GM21717 (cell line): ENCODE measurements at regions not wholly inside any gene's neighbourhood (a gene's known extent, or its start where the extent isn't known, plus 50 kb on each side); places are given as distances from the start of the nearest gene placed in this dataset.
"Not testable (repeated sequence)": the region's sequence is repeated elsewhere in the genome, so short reads cannot be mapped to it uniquely, and the experiment has no call there.

Experiments
- ATAC-seq: cut with Tn5 transposase; IDR thresholded peaks from one replicate; pipeline ENCODE4 v1.9.1; 2021; ENCODE audit warnings: mild to moderate bottlenecking, moderate library complexity; ENCODE audit not compliant: unreplicated experiment

- ATAC-seq = no peak
Measured at GRCh38 chr2:111250448-111251030, 129.8 kb downstream of the BCL2L11 start.

- ATAC-seq = no peak
Measured at GRCh38 chr2:111251711-111252110, 131.0 kb downstream of the BCL2L11 start.

GRCh38 chr2:111252436-111252835, 131.7 kb downstream of the BCL2L11 start:
- no peak for ATAC-seq

GRCh38 chr2:111254916-111255315, 134.2 kb downstream of the BCL2L11 start:
- ATAC-seq = not testable (repeated sequence)

GRCh38 chr2:111256628-111257027, 135.9 kb downstream of the BCL2L11 start:
- ATAC-seq = not testable (repeated sequence)

GRCh38 chr2:111257607-111258006, 136.9 kb downstream of the BCL2L11 start:
- ATAC-seq = not testable (repeated sequence)

GRCh38 chr2:111258318-111258717, 137.6 kb downstream of the BCL2L11 start:
- ATAC-seq = not testable (repeated sequence)

- not testable (repeated sequence) for ATAC-seq
Measured at GRCh38 chr2:111262627-111263379, 142.1 kb downstream of the BCL2L11 start.

- not testable (repeated sequence) for ATAC-seq
Measured at GRCh38 chr2:111263380-111264017, 142.8 kb downstream of the BCL2L11 start.

- ATAC-seq = not testable (repeated sequence)
Measured at GRCh38 chr2:111264956-111265355, 144.2 kb downstream of the BCL2L11 start.

- ATAC-seq = not testable (repeated sequence)
Measured at GRCh38 chr2:111266556-111266955, 145.8 kb downstream of the BCL2L11 start.

- ATAC-seq = not testable (repeated sequence)
Measured at GRCh38 chr2:111267038-111267437, 146.3 kb downstream of the BCL2L11 start.

GRCh38 chr2:111269761-111270323, 149.1 kb downstream of the BCL2L11 start:
- ATAC-seq = not testable (repeated sequence)

- ATAC-seq = not testable (repeated sequence)
Measured at GRCh38 chr2:111270569-111270968, 149.9 kb downstream of the BCL2L11 start.

- not testable (repeated sequence) for ATAC-seq
Measured at GRCh38 chr2:111271647-111272304, 151.1 kb downstream of the BCL2L11 start.

- not testable (repeated sequence) for ATAC-seq
Measured at GRCh38 chr2:111273007-111273406, 152.3 kb downstream of the BCL2L11 start.

GRCh38 chr2:111275047-111275853, 154.5 kb downstream of the BCL2L11 start:
- not testable (repeated sequence) for ATAC-seq

GRCh38 chr2:111275854-111276171, 155.1 kb downstream of the BCL2L11 start:
- ATAC-seq = not testable (repeated sequence)

GRCh38 chr2:111278133-111278532, 157.4 kb downstream of the BCL2L11 start:
- ATAC-seq = not testable (repeated sequence)

- ATAC-seq = not testable (repeated sequence)
Measured at GRCh38 chr2:111280709-111281286, 160.1 kb downstream of the BCL2L11 start.
